ENCODE measurements at regions not wholly inside any gene's neighbourhood (a gene's known extent, or its start where the extent isn't known, plus 50 kb on each side); places are given as distances from the start of the nearest gene placed in this dataset.
"Not testable (repeated sequence)": the region's sequence is repeated elsewhere in the genome, so short reads cannot be mapped to it uniquely, and the experiment has no call there.

- H3K4me3 ChIP-seq (ENCODE audit: low read depth, low read length): no peak overlapping the region
- no peak for DNase-seq (ENCODE audit: low read depth)
- TF ChIP-seq, protein P1, sequence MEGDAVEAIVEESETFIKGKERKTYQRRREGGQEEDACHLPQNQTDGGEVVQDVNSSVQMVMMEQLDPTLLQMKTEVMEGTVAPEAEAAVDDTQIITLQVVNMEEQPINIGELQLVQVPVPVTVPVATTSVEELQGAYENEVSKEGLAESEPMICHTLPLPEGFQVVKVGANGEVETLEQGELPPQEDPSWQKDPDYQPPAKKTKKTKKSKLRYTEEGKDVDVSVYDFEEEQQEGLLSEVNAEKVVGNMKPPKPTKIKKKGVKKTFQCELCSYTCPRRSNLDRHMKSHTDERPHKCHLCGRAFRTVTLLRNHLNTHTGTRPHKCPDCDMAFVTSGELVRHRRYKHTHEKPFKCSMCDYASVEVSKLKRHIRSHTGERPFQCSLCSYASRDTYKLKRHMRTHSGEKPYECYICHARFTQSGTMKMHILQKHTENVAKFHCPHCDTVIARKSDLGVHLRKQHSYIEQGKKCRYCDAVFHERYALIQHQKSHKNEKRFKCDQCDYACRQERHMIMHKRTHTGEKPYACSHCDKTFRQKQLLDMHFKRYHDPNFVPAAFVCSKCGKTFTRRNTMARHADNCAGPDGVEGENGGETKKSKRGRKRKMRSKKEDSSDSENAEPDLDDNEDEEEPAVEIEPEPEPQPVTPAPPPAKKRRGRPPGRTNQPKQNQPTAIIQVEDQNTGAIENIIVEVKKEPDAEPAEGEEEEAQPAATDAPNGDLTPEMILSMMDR (IDR thresholded peaks at IDR 0.05; ENCODE audit: insufficient read depth, low read depth, low read length, missing control alignments): no peak
These were observed 74.0 kb upstream of the CARD11 start for GRCh38 chr7:3117488-3118231.

DNA sequence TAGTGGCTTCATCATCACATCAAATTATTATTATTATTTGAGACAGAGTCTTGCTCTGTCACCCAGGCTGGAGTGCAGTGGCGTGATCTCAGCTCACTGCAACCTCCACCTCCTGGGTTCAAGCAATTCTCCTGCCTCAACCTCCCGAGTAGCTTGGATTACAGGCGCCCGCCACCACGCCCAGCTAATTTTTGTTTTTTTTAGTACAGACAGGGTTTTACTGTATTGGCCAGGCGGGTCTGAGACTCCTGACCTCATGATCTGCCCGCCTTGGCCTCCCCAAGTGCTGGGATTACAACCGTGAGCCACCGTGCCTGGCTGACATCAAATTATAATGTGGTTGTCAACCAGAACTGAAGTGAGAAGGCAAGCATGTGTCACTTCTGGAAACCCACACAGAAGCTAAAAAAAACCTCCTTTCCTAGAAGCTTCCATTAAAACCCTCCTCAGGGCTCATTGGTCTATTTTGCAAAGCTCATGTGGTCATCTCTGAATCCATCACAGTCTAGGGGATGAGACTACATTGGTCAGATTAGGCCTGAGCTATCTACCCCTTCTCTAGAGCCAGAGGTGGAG is 75.8 kb upstream of the CARD11 start:
- not testable (repeated sequence) for DNase-seq (ENCODE audit: low read depth); H3K4me3 ChIP-seq (ENCODE audit: low read depth, low read length)

DNA sequence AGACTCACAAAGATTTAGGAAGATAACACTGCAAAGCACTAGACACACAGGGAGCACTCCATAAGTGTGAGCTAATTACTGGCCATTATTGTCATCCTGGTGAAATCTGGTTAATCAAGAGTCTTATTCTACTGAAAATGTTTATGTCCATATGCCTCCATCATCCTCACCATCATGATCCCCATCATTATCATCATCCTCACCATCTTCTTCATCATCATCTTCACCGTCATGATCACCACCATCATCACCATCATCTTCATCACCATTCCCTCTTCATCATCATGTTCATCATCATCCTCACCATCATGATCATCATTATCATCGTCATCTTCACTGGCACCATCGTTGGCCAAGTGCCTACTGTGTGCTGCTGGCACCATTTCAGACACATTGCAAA is 76.3 kb upstream of the CARD11 start:
- no peak overlapping the region for H3K4me3 ChIP-seq (ENCODE audit: low read depth, low read length)
- DNase-seq (ENCODE audit: low read depth): no peak
- TF ChIP-seq, protein P1 (IDR thresholded peaks at IDR 0.05; ENCODE audit: insufficient read depth, low read depth, low read length, missing control alignments): no peak

DNA sequence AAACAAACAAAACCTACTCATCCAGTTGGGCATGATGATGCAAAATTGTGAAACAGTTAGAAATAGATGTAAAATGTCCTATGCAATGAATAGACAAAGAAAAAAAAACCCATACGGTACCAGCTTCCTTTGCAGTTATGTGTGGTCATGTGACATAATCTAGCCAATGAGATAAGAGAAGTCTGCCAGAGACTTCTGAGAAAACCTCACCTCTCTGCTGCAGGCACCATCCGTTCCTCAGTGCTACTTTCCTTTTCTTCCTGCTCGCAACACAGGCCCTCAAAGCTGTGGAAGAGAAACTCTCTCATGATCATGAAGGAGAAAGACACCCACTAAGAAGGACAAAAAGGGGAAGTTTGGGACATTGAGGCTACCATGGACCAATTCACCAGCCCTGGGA is 76.8 kb upstream of the CARD11 start:
- TF ChIP-seq, protein P1 (IDR thresholded peaks at IDR 0.05; ENCODE audit: insufficient read depth, low read depth, low read length, missing control alignments): no peak
- peak; percentile 41 for DNase-seq (ENCODE audit: low read depth)
- no peak overlapping the region for H3K4me3 ChIP-seq (ENCODE audit: low read depth, low read length)

GRCh38 chr7:3128857-3129490 is 85.3 kb upstream of the CARD11 start:
- H3K4me3 ChIP-seq (ENCODE audit: low read depth, low read length): no peak overlapping the region
- DNase-seq (ENCODE audit: low read depth): no peak
- TF ChIP-seq, protein P1 (IDR thresholded peaks at IDR 0.05; ENCODE audit: insufficient read depth, low read depth, low read length, missing control alignments): no peak

DNA sequence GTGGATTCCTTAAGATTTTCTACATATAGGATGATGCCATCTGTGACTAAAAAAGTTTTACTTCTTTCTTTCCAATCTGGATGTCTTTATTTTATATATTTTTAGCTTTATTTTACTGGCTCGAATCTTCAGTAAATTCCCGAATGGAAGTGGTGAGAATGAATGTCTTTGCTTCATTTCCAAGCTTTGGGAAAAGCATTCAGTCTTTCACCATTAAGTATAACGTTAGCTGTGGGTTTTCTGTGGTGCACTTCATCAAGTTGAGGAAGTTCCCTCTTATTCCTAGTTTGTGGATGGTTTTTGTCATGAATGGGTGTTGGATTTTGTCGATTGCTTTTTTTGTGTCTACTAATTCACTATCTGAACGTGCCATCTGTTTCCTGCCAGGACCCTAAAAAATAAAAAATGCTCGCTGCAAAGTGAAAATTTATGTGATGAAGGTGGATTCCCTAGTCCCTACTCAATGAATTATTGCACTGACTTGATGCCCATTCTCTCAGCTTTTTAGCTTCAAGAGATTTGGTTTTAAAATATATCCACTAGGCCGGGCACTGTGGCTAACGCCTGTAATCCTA is 90.2 kb upstream of the CARD11 start:
- H3K4me3 ChIP-seq (ENCODE audit: low read depth, low read length): no peak overlapping the region
- DNase-seq (ENCODE audit: low read depth): no peak
- TF ChIP-seq, protein P1 (IDR thresholded peaks at IDR 0.05; ENCODE audit: insufficient read depth, low read depth, low read length, missing control alignments): no peak

DNA sequence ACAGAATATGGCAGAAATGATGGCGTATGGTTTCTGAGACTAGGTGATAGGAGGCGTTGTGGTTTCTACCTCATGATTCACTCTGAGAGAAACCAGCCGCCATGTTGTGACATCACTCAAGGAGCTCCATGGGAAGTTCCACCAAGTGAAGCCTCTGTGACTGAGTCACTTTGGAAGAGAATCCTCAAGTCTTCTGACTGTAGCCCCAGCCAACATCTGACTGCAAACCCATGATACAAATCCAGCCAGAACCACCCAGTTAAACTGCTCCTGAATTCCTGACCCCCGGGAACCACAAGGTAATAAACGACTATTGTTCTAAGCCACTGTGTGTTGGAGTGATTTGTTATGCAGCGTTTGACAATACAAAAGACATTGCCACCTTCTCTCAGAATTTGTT is 91.1 kb upstream of the CARD11 start:
- no peak for DNase-seq (ENCODE audit: low read depth)
- H3K4me3 ChIP-seq (ENCODE audit: low read depth, low read length): no peak overlapping the region
- TF ChIP-seq, protein P1 (IDR thresholded peaks at IDR 0.05; ENCODE audit: insufficient read depth, low read depth, low read length, missing control alignments): no peak
